H9 (cell line): ENCODE measurements at regions not wholly inside any gene's neighbourhood (a gene's known extent, or its start where the extent isn't known, plus 50 kb on each side); places are given as distances from the start of the nearest gene placed in this dataset.

ENCODE experiments used
- DNase-seq: peaks from one replicate; pipeline ENCODE4 v3.0.0-alpha.2; 2017
- H2AFZ ChIP-seq: one replicate; pipeline ENCODE4 v1.6.1; 2013; ENCODE audit warnings: mild to moderate bottlenecking, low read length, control low read depth, moderate library complexity
- H2AK5ac ChIP-seq: 2 replicates; pipeline ENCODE4 v1.6.1; 2013; ENCODE audit warnings: low read length, control low read depth, mixed read lengths; ENCODE audit not compliant: insufficient read length
- H2BK120ac ChIP-seq: one replicate; pipeline ENCODE4 v1.6.1; 2013; ENCODE audit warnings: low read depth, mild to moderate bottlenecking, low read length, control low read depth, inconsistent platforms; ENCODE audit not compliant: poor library complexity, severe bottlenecking
- H2BK12ac ChIP-seq: 2 replicates; pipeline ENCODE4 v1.6.1; 2013; ENCODE audit warnings: low read length, control low read depth, mixed read lengths, low read depth; ENCODE audit not compliant: insufficient read length
- H2BK15ac ChIP-seq: 2 replicates; pipeline ENCODE4 v1.6.1; 2013; ENCODE audit warnings: low read depth, low read length, control low read depth
- H2BK20ac ChIP-seq: one replicate; pipeline ENCODE4 v1.6.1; 2013; ENCODE audit warnings: low read depth, mild to moderate bottlenecking, low read length, control low read depth, inconsistent platforms; ENCODE audit not compliant: poor library complexity, severe bottlenecking
- H2BK5ac ChIP-seq: 2 replicates; pipeline ENCODE4 v1.6.1; 2013; ENCODE audit warnings: low read length, control low read depth, mixed read lengths; ENCODE audit not compliant: insufficient read length
- H3K14ac ChIP-seq: 2 replicates; pipeline ENCODE4 v1.6.1; 2013; ENCODE audit warnings: low read length, control low read depth; ENCODE audit not compliant: insufficient read depth
- H3K18ac ChIP-seq: 2 replicates; pipeline ENCODE4 v1.6.1; 2013; ENCODE audit warnings: low read depth, mild to moderate bottlenecking, mixed read lengths, low read length, control low read depth; ENCODE audit not compliant: insufficient read length
- H3K23ac ChIP-seq: 2 replicates; pipeline ENCODE4 v1.6.1; 2013; ENCODE audit warnings: low read length, control low read depth, mixed read lengths, low read depth; ENCODE audit not compliant: insufficient read length
- H3K23me2 ChIP-seq: 2 replicates; pipeline ENCODE4 v1.6.1; 2013; ENCODE audit warnings: low read depth, mild to moderate bottlenecking, mixed read lengths, low read length, control low read depth; ENCODE audit not compliant: insufficient read length, poor library complexity, severe bottlenecking
- H3K27ac ChIP-seq: 2 replicates; pipeline ENCODE4 v1.5.1; 2013; ENCODE audit warnings: low read length, control low read depth, mixed read lengths, low read depth; ENCODE audit not compliant: insufficient read length
- H3K27me3 ChIP-seq: 2 replicates; pipeline ENCODE4 v1.6.1; 2013; ENCODE audit warnings: low read length, control low read depth, inconsistent platforms; ENCODE audit not compliant: insufficient read depth
- H3K4ac ChIP-seq: 2 replicates; pipeline ENCODE4 v1.6.1; 2013; ENCODE audit warnings: low read depth, mild to moderate bottlenecking, control low read depth, inconsistent platforms, low read length, moderate library complexity
- H3K4me1 ChIP-seq: 2 replicates; pipeline ENCODE4 v1.6.1; 2013; ENCODE audit warnings: low read length, control low read depth, inconsistent platforms; ENCODE audit not compliant: insufficient read depth
- H3K4me2 ChIP-seq: 2 replicates; pipeline ENCODE4 v1.6.1; 2013; ENCODE audit warnings: low read length, control low read depth, mixed read lengths; ENCODE audit not compliant: insufficient read length, insufficient read depth
- H3K56ac ChIP-seq: 2 replicates; pipeline ENCODE4 v1.6.1; 2013; ENCODE audit warnings: low read depth, mild to moderate bottlenecking, mixed read lengths, low read length, control low read depth; ENCODE audit not compliant: insufficient read length
- H3K79me1 ChIP-seq: 2 replicates; pipeline ENCODE4 v1.6.1; 2013; ENCODE audit warnings: low read depth, mild to moderate bottlenecking, moderate library complexity, low read length, control low read depth, inconsistent platforms; ENCODE audit not compliant: insufficient read depth, poor library complexity, severe bottlenecking
- H3K79me2 ChIP-seq: 2 replicates; pipeline ENCODE4 v1.6.1; 2013; ENCODE audit warnings: low read length, control low read depth, inconsistent platforms; ENCODE audit not compliant: insufficient read depth
- H3K9ac ChIP-seq: 2 replicates; pipeline ENCODE4 v1.6.1; 2013; ENCODE audit warnings: low read length, control low read depth, mixed read lengths; ENCODE audit not compliant: insufficient read length; ENCODE audit errors: extremely low read depth
- H3K9me3 ChIP-seq: one replicate; pipeline ENCODE4 v1.6.1; 2013; ENCODE audit warnings: low read depth, low read length, inconsistent platforms; ENCODE audit not compliant: control insufficient read depth
- H3T11ph ChIP-seq: one replicate; pipeline ENCODE4 v1.6.1; 2013; ENCODE audit warnings: mild to moderate bottlenecking, low read length, control low read depth, inconsistent platforms
- H4K20me1 ChIP-seq: one replicate; pipeline ENCODE4 v1.6.1; 2013; ENCODE audit not compliant: control insufficient read depth, insufficient read length, insufficient read depth
- H4K5ac ChIP-seq: 2 replicates; pipeline ENCODE4 v1.6.1; 2013; ENCODE audit warnings: low read depth, mild to moderate bottlenecking, mixed read lengths, low read length, control low read depth; ENCODE audit not compliant: insufficient read length
- H4K8ac ChIP-seq: replicated peaks from 2 replicates; pipeline ENCODE4 v1.6.1; 2013; ENCODE audit warnings: low read length, control low read depth, mixed read lengths, low read depth; ENCODE audit not compliant: insufficient read length
- H4K91ac ChIP-seq: 2 replicates; pipeline ENCODE4 v1.6.1; 2013; ENCODE audit warnings: low read depth, mild to moderate bottlenecking, moderate library complexity, mixed read lengths, low read length, control low read depth; ENCODE audit not compliant: insufficient read length
- H3K27ac Mint-ChIP-seq, 3 experiments: 2 replicates in 2 of 3; 3 replicates in 1 of 3; pipeline ENCODE4 v1.8.0; 2020 to 2021; ENCODE audit warnings: mixed read lengths in 3 of 3, mild to moderate bottlenecking in 1 of 3, moderate library complexity in 1 of 3
- H3K27me3 Mint-ChIP-seq: 2 replicates; pipeline ENCODE4 v1.8.0; 2021; ENCODE audit warnings: low read depth, mild to moderate bottlenecking, moderate library complexity, mixed read lengths
- H3K36me3 Mint-ChIP-seq, 3 experiments: 2 replicates in 2 of 3; 3 replicates in 1 of 3; pipeline ENCODE4 v1.8.0; 2020 to 2021; ENCODE audit warnings: low read depth in 3 of 3, mixed read lengths in 3 of 3; ENCODE audit not compliant: insufficient read depth in 1 of 3
- H3K4me1 Mint-ChIP-seq, 2 experiments: 2 replicates each; pipeline ENCODE4 v1.8.0; 2020; ENCODE audit warnings: mixed read lengths in 2 of 2
- H3K4me3 Mint-ChIP-seq, 2 experiments: 2 replicates in 1 of 2; 3 replicates in 1 of 2; pipeline ENCODE4 v1.8.0; 2020 to 2021; ENCODE audit warnings: mild to moderate bottlenecking in 2 of 2, mixed read lengths in 2 of 2, moderate library complexity in 1 of 2
- H3K9me3 Mint-ChIP-seq, 2 experiments: 2 replicates in 1 of 2; 3 replicates in 1 of 2; pipeline ENCODE4 v1.8.0; 2020; ENCODE audit warnings: mild to moderate bottlenecking in 2 of 2, mixed read lengths in 2 of 2, moderate library complexity in 1 of 2
- TF ChIP-seq, protein P1 (sequence below): fragments of 200-600 bp; sonication (generic); conservative IDR thresholded peaks from 3 replicates; pipeline ENCODE4 v1.8.0; 2021; ENCODE audit warnings: antibody characterized with exemption, mild to moderate bottlenecking

DNA sequence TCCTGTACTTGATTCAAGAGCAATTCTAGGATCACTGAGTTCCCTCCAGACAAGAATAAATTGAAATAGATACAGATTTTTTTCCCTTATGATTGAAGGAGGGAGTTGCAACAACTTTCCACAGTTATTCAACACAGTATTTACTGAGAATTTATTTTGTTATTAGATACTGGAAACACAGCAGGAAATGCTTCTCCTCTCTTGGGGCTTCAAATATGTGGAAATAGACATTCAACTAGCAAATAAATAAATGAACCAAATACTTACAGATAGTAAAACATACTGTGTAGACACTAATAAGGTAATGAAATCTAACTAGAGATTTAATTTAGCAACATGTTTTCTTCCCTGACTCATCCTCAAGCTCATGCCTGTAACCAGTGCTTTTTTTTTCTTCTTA lies 169.2 kb downstream of the LNPK start:
- H3K9ac ChIP-seq: no peak overlapping the region
- TF ChIP-seq, protein P1, sequence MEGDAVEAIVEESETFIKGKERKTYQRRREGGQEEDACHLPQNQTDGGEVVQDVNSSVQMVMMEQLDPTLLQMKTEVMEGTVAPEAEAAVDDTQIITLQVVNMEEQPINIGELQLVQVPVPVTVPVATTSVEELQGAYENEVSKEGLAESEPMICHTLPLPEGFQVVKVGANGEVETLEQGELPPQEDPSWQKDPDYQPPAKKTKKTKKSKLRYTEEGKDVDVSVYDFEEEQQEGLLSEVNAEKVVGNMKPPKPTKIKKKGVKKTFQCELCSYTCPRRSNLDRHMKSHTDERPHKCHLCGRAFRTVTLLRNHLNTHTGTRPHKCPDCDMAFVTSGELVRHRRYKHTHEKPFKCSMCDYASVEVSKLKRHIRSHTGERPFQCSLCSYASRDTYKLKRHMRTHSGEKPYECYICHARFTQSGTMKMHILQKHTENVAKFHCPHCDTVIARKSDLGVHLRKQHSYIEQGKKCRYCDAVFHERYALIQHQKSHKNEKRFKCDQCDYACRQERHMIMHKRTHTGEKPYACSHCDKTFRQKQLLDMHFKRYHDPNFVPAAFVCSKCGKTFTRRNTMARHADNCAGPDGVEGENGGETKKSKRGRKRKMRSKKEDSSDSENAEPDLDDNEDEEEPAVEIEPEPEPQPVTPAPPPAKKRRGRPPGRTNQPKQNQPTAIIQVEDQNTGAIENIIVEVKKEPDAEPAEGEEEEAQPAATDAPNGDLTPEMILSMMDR: no peak
- H2BK20ac ChIP-seq: no peak overlapping the region

More for the DNA sequence above, 169.2 kb downstream of the LNPK start:
- no peak overlapping the region for H2AFZ ChIP-seq
- no peak overlapping the region for H2BK120ac ChIP-seq
- H3K4me3 Mint-ChIP-seq: no peak overlapping the region
- 0 out of 2 replicates have a peak, but pooled peaks cover 2% of the 10 kb centered on the region for H3K4me1 ChIP-seq
- no peak overlapping the region for H3K14ac ChIP-seq
- peaks cover 8 to 9% of the 10 kb centered on the region in 2 experiments for H3K4me1 Mint-ChIP-seq
- no peaks in the 10 kb centered on the region; the same call in 1 of the 2 replicates for H3K27me3 Mint-ChIP-seq
- no peak overlapping the region for H4K5ac ChIP-seq
- H3K18ac ChIP-seq: no peak overlapping the region
- H2BK12ac ChIP-seq: no peak overlapping the region
- DNase-seq: no peak
- no peaks in the 10 kb centered on the region for H4K20me1 ChIP-seq
- no peaks in the 10 kb centered on the region for H3K9me3 ChIP-seq
- no peaks in the 10 kb centered on the region for H3K36me3 Mint-ChIP-seq
- H3K4me2 ChIP-seq: no peak overlapping the region
- H3K27ac Mint-ChIP-seq: no peak overlapping the region
- H3K4ac ChIP-seq: no peak overlapping the region
- no peaks in the 10 kb centered on the region for H3K9me3 Mint-ChIP-seq
- H4K8ac ChIP-seq: no peak overlapping the region
- H3K27me3 ChIP-seq: no peaks in the 10 kb centered on the region
- H2AK5ac ChIP-seq: no peak overlapping the region
- no peaks in the 10 kb centered on the region for H3K79me2 ChIP-seq
- no peak overlapping the region for H2BK15ac ChIP-seq
- no peak overlapping the region for H2BK5ac ChIP-seq
- H3K56ac ChIP-seq: no peak overlapping the region
- H3T11ph ChIP-seq: no peak overlapping the region
- H3K23me2 ChIP-seq: no peaks in the 10 kb centered on the region
- H3K27ac ChIP-seq: no peak overlapping the region
- no peak overlapping the region for H3K23ac ChIP-seq
- no peaks in the 10 kb centered on the region for H3K79me1 ChIP-seq
- no peak overlapping the region for H4K91ac ChIP-seq
